ENCODE measurements at regions not wholly inside any gene's neighbourhood (a gene's known extent, or its start where the extent isn't known, plus 50 kb on each side); places are given as distances from the start of the nearest gene placed in this dataset.

DNA sequence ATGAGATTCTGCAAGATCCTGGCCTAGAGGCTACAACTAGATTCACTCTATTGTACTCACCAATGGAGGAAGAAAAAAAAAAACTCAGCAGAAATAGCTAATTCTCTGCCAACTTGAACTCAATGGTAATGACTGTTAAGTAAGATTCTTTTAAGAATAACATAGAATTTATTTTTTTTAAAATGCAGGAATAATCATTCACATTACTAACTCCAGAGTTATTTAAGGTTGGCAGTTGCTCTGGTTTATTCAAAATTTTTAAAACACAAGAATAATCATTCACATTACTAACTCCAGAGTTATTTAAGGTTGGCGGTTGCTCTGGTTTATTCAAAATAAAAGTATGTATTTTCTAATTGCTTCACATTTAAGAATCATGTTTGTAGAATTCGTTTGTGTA is 1071.9 kb downstream of the IGSF11 start:
- TF ChIP-seq, protein P1, sequence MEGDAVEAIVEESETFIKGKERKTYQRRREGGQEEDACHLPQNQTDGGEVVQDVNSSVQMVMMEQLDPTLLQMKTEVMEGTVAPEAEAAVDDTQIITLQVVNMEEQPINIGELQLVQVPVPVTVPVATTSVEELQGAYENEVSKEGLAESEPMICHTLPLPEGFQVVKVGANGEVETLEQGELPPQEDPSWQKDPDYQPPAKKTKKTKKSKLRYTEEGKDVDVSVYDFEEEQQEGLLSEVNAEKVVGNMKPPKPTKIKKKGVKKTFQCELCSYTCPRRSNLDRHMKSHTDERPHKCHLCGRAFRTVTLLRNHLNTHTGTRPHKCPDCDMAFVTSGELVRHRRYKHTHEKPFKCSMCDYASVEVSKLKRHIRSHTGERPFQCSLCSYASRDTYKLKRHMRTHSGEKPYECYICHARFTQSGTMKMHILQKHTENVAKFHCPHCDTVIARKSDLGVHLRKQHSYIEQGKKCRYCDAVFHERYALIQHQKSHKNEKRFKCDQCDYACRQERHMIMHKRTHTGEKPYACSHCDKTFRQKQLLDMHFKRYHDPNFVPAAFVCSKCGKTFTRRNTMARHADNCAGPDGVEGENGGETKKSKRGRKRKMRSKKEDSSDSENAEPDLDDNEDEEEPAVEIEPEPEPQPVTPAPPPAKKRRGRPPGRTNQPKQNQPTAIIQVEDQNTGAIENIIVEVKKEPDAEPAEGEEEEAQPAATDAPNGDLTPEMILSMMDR (IDR thresholded peaks at IDR 0.05; ENCODE audit: low read length) = no peak
- no peak for TF ChIP-seq EZH2 (optimal IDR thresholded peaks at IDR 0.05; ENCODE audit: low read depth, low read length)

Measured in MM.1S (cell line).